ENCODE measurements at regions not wholly inside any gene's neighbourhood (a gene's known extent, or its start where the extent isn't known, plus 50 kb on each side); places are given as distances from the start of the nearest gene placed in this dataset.

GRCh38 chr9:89881431-89881830 is 276.6 kb downstream of the GADD45G start:
- H3K4me1 Mint-ChIP-seq: peaks cover 7% of the 10 kb centered on the region
- no peak for ATAC-seq
- no peaks in the 10 kb centered on the region for H3K36me3 Mint-ChIP-seq (ENCODE audit: low read depth)
- DNase-seq: no peak
- H3K9me3 ChIP-seq (ENCODE audit: control insufficient read depth, low read length, poor library complexity, severe bottlenecking): no peaks in the 10 kb centered on the region
- no peak overlapping the region for H3K4me3 Mint-ChIP-seq
- no peak overlapping the region for H3K27ac Mint-ChIP-seq
- no peaks in the 10 kb centered on the region for H3K27me3 Mint-ChIP-seq

DNA sequence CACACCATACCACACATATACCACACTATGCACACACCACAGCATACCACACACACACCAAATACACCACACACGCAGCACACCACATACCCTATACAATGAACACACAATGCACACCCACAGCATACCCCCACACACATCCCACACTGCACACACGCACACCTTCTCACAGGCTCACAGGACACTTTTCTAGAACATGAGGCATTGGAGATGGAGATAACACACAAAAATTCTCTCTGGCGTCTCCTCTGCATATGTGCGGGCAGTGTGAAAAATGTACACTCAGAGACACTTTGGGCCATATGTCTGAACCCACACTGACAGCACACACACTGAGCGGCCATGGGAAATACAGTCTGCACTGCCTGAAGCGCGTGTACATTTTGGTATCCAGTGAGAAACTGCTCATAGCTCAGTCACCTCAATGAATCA is 278.1 kb downstream of the GADD45G start:
- H3K27me3 Mint-ChIP-seq: no peaks in the 10 kb centered on the region
- H3K27ac Mint-ChIP-seq: no peak overlapping the region
- no peak for ATAC-seq
- H3K4me1 Mint-ChIP-seq: peaks cover 10% of the 10 kb centered on the region
- H3K4me3 Mint-ChIP-seq: no peak overlapping the region
- H3K9me3 ChIP-seq (ENCODE audit: control insufficient read depth, low read length, poor library complexity, severe bottlenecking): no peaks in the 10 kb centered on the region
- H3K36me3 Mint-ChIP-seq (ENCODE audit: low read depth): no peaks in the 10 kb centered on the region
- no peak for DNase-seq

- Mint-ChIP-seq H3K27me3 (no peaks in the 10 kb centered on the region), H3K36me3 (ENCODE audit: low read depth) (no peaks in the 10 kb centered on the region), H3K4me3 (no peak overlapping the region), H3K27ac (no peak overlapping the region), H3K4me1 (peaks cover 6% of the 10 kb centered on the region)
- no peak for DNase-seq
- H3K9me3 ChIP-seq (ENCODE audit: control insufficient read depth, low read length, poor library complexity, severe bottlenecking): no peaks in the 10 kb centered on the region
- ATAC-seq: no peak
Measured at GRCh38 chr9:89883401-89884341, 278.9 kb downstream of the GADD45G start.

- ATAC-seq (no peak), DNase-seq (no peak)
- no peaks in the 10 kb centered on the region for H3K9me3 ChIP-seq (ENCODE audit: control insufficient read depth, low read length, poor library complexity, severe bottlenecking)
- Mint-ChIP-seq H3K4me1 (peaks cover 5% of the 10 kb centered on the region), H3K36me3 (ENCODE audit: low read depth) (no peaks in the 10 kb centered on the region), H3K27me3 (no peaks in the 10 kb centered on the region), H3K4me3 (no peak overlapping the region), H3K27ac (no peak overlapping the region)
Measured at GRCh38 chr9:89884356-89885083, 279.7 kb downstream of the GADD45G start.

DNA sequence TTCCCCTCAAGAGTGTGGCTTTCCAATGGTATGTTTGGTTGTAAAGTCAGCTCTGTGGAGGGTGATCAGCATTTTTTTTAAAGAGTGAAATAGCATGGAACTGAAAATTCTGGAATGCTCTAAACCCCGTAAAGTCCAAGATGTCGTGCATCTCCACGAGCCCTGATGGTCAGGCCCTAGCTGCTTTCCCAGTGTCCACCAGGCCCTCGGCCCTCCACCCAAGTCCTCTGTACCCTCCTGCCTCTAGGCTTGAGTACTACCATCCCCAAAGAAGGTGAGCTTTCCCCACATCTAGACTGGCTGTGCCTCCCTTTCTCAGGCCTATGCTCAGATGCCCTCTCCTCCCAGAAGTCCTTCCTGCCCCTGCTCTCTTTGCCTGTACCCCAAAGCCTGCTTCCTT is 280.3 kb downstream of the GADD45G start:
- Mint-ChIP-seq H3K4me3 (no peak overlapping the region), H3K27ac (no peak overlapping the region), H3K4me1 (peaks cover 5% of the 10 kb centered on the region), H3K36me3 (ENCODE audit: low read depth) (no peaks in the 10 kb centered on the region), H3K27me3 (no peaks in the 10 kb centered on the region)
- DNase-seq (no peak), ATAC-seq (no peak)
- H3K9me3 ChIP-seq (ENCODE audit: control insufficient read depth, low read length, poor library complexity, severe bottlenecking): no peaks in the 10 kb centered on the region

DNA sequence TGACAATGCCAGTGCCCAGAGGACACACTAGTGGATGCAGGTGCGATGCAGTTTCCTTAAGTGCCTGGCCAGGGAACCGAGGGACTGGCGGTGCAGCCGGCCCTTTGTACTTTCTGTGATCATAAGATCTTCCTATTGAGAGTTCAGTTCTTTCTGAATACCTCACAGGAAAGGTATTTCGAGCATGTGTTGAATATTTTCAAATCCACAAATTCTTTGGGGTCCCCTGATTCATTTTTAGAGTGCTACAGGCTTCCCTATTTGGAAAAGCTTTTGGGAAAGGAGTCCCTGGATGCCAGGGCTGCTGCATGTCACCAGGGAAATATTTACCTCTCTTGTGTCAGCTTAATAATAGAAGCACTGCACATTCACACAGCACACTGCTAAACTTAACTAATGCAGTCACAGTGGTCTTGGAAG is 281.5 kb downstream of the GADD45G start:
- no peaks in the 10 kb centered on the region for H3K27me3 Mint-ChIP-seq
- no peak overlapping the region for H3K4me3 Mint-ChIP-seq
- H3K9me3 ChIP-seq (ENCODE audit: control insufficient read depth, low read length, poor library complexity, severe bottlenecking): no peaks in the 10 kb centered on the region
- DNase-seq: no peak
- no peak overlapping the region for H3K27ac Mint-ChIP-seq
- H3K4me1 Mint-ChIP-seq: peaks cover 5% of the 10 kb centered on the region
- no peaks in the 10 kb centered on the region for H3K36me3 Mint-ChIP-seq (ENCODE audit: low read depth)
- ATAC-seq: no peak

GRCh38 chr9:89887286-89887685 is 282.5 kb downstream of the GADD45G start:
- Mint-ChIP-seq H3K27me3 (no peaks in the 10 kb centered on the region), H3K27ac (no peak overlapping the region), H3K36me3 (ENCODE audit: low read depth) (no peaks in the 10 kb centered on the region), H3K4me3 (no peak overlapping the region), H3K4me1 (peaks cover 5% of the 10 kb centered on the region)
- no peak for ATAC-seq
- no peak for DNase-seq
- H3K9me3 ChIP-seq (ENCODE audit: control insufficient read depth, low read length, poor library complexity, severe bottlenecking): no peaks in the 10 kb centered on the region

DNA sequence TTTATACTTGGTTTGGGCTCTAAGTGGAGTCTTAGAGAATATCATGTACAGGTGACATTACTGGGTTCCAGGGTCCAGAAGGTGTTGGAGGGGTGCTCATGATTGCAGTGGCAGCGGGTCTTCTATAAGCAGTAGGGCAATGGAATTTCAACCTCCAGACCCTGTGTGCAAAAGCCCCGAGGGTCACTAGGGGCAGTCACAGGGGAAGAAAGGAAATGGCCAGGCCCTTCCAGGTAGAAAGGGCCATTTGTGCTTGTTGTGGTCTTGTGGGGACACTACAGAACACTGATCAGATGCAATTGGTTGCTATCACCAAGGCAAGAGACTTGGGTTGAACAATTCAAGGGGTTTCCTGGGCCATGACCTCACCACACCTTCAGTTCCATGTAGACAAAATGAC is 283.4 kb downstream of the GADD45G start:
- Mint-ChIP-seq H3K4me3 (no peak overlapping the region), H3K27ac (no peak overlapping the region), H3K4me1 (peaks cover 5% of the 10 kb centered on the region), H3K27me3 (no peaks in the 10 kb centered on the region), H3K36me3 (ENCODE audit: low read depth) (no peaks in the 10 kb centered on the region)
- no peak for ATAC-seq
- H3K9me3 ChIP-seq (ENCODE audit: control insufficient read depth, low read length, poor library complexity, severe bottlenecking): no peaks in the 10 kb centered on the region
- DNase-seq: no peak

DNA sequence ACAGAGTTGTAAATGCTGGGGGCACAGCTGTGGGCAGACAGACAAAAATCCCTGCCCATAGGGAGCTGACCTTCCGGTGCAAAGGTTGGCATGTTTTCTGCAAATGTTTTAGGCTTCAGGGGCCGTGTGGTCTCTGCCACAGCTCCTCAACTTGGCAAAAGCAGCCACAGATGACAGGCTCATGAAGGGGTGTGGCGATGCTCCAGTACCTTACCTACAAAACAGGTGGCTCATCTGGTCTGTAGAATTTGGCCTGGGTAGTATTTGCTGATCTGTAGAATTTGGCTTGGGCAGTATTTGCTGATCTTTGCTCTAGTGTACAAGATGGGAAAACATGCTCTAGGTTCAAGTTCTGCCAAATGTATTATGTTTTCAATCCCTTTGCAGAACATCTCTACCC is 283.9 kb downstream of the GADD45G start:
- H3K9me3 ChIP-seq (ENCODE audit: control insufficient read depth, low read length, poor library complexity, severe bottlenecking): no peaks in the 10 kb centered on the region
- no peak for ATAC-seq
- Mint-ChIP-seq H3K4me1 (peaks cover 5% of the 10 kb centered on the region), H3K4me3 (no peak overlapping the region), H3K27ac (no peak overlapping the region), H3K36me3 (ENCODE audit: low read depth) (no peaks in the 10 kb centered on the region), H3K27me3 (no peaks in the 10 kb centered on the region)
- DNase-seq: no peak

GRCh38 chr9:89889865-89890264 is 285.1 kb downstream of the GADD45G start:
- Mint-ChIP-seq H3K4me1 (peaks cover 5% of the 10 kb centered on the region), H3K4me3 (no peak overlapping the region)
- DNase-seq: no peak

DNA sequence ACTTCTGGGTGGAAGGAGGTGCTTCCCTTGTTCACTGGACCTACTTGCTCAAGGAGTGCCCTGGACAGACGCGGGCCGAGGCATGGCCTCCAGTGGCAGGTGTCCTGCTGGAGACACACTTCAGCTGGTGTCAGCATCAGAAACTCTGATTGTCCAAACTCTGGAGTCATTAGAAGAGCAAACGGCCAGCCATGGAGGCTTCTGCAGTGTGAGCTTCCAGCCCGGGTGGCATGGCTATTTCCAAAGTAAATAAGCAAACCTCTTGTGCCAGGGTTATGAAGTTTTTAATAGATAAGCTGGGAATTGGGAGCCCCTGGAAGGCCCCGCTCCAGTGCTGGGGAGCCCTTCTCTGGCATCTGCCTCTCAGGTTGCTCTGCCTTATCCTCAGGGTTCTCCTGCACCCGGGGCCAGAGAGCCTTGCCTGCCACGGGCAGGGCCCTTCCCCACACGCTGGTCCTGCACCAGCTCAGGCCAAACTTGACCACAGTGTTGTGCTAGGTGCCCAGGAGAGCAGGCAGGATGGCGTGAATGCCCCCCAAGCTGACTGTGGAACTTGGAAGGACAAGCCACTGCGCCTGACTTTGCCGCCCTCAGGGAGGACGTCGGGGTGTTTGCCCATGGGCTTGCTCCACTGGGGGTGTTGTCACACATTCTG is 285.6 kb downstream of the GADD45G start:
- no peaks in the 10 kb centered on the region for H3K9me3 ChIP-seq (ENCODE audit: control insufficient read depth, low read length, poor library complexity, severe bottlenecking)
- no peaks in the 10 kb centered on the region for H3K27me3 Mint-ChIP-seq
- no peak overlapping the region for H3K4me3 Mint-ChIP-seq
- peaks cover 3% of the 10 kb centered on the region for H3K4me1 Mint-ChIP-seq
- DNase-seq: no peak
- no peak for ATAC-seq
- no peaks in the 10 kb centered on the region for H3K36me3 Mint-ChIP-seq (ENCODE audit: low read depth)
- H3K27ac Mint-ChIP-seq: no peak overlapping the region

More at GRCh38 chr9:89889865-89890264, 285.1 kb downstream of the GADD45G start:
- Mint-ChIP-seq H3K27me3 (no peaks in the 10 kb centered on the region), H3K36me3 (ENCODE audit: low read depth) (no peaks in the 10 kb centered on the region), H3K27ac (no peak overlapping the region)
- H3K9me3 ChIP-seq (ENCODE audit: control insufficient read depth, low read length, poor library complexity, severe bottlenecking): no peaks in the 10 kb centered on the region
- ATAC-seq: no peak

GRCh38 chr9:89891221-89891590 is 286.4 kb downstream of the GADD45G start:
- Mint-ChIP-seq H3K27me3 (no peaks in the 10 kb centered on the region), H3K4me1 (peaks cover 3% of the 10 kb centered on the region), H3K27ac (no peak overlapping the region), H3K4me3 (no peak overlapping the region), H3K36me3 (ENCODE audit: low read depth) (no peaks in the 10 kb centered on the region)
- ATAC-seq (no peak), DNase-seq (no peak)
- no peaks in the 10 kb centered on the region for H3K9me3 ChIP-seq (ENCODE audit: control insufficient read depth, low read length, poor library complexity, severe bottlenecking)

- H3K4me1 Mint-ChIP-seq: peaks cover 3% of the 10 kb centered on the region
- no peak overlapping the region for H3K27ac Mint-ChIP-seq
- H3K9me3 ChIP-seq (ENCODE audit: control insufficient read depth, low read length, poor library complexity, severe bottlenecking): no peaks in the 10 kb centered on the region
- no peak for ATAC-seq
- H3K4me3 Mint-ChIP-seq: no peak overlapping the region
- H3K27me3 Mint-ChIP-seq: no peaks in the 10 kb centered on the region
- no peaks in the 10 kb centered on the region for H3K36me3 Mint-ChIP-seq (ENCODE audit: low read depth)
- no peak for DNase-seq
Measured at GRCh38 chr9:89891591-89892304, 286.9 kb downstream of the GADD45G start.
